GM18505 (cell line): ENCODE measurements at regions not wholly inside any gene's neighbourhood (a gene's known extent, or its start where the extent isn't known, plus 50 kb on each side); places are given as distances from the start of the nearest gene placed in this dataset.
"Not testable (repeated sequence)": the region's sequence is repeated elsewhere in the genome, so short reads cannot be mapped to it uniquely, and the experiment has no call there.

Source experiments
- ATAC-seq: cut with Tn5 transposase; IDR thresholded peaks from one replicate; pipeline ENCODE4 v1.9.1; 2021; ENCODE audit not compliant: unreplicated experiment
- POLR2A ChIP-seq: IDR thresholded peaks from 4 replicates; pipeline ENCODE4 v1.6.1; 2011; ENCODE audit warnings: borderline replicate concordance; ENCODE audit not compliant: insufficient read depth, insufficient read length; ENCODE audit errors: extremely low read depth

DNA sequence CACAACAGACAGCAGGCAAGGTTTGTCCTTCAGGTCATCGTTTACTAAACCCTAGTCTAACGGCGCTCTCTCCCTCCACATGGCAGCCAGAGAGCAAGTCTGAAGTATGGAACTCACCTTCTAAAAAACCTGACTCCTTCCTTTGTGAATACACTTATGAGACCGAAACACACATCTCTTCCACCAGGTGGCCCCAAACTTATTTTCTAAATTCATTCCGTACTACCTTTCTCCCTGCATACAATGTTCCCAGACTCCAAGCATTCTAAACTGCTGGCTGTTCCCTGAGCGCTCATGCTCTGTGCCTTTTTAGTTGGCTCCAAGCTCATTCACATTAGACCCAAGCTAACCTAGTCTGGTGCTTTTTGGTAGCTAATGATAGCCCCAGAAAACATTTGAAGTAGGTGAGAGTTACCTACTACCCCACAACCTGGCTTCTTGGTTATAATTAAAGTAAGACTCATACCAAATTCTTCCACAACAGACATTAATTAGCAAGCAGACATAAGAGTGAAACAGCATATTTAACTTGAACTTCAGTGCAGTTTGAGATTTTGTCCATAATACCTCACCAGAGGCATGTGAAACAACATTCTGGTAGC lies 67.6 kb upstream of the DCLK2 start:
- peak; percentile 64 for ATAC-seq
- TF ChIP-seq POLR2A: no peak

DNA sequence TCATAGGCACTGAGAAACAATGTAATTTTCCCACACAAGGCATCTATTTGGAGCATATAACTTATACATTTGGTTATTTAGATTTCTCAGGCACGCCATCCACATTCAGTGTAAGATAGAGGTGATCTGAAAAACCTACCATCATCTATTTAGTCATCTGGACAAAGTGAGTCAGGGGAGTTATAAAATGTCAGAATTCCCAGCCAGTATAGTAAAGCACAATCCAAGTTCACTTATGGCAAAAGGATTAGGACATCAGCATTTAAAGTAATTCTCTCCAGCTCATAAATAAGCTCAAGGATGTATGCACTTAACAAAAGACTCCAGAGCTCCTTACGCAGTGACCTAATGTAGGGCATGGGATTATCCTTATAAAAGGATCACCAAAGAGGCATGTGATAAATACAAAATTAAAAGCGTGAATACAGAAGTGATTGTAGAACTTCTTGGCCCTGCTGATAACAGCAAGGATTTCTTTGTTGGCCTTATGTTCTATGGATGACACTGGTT lies 65.3 kb upstream of the DCLK2 start:
- no peak for TF ChIP-seq POLR2A
- no peak for ATAC-seq

DNA sequence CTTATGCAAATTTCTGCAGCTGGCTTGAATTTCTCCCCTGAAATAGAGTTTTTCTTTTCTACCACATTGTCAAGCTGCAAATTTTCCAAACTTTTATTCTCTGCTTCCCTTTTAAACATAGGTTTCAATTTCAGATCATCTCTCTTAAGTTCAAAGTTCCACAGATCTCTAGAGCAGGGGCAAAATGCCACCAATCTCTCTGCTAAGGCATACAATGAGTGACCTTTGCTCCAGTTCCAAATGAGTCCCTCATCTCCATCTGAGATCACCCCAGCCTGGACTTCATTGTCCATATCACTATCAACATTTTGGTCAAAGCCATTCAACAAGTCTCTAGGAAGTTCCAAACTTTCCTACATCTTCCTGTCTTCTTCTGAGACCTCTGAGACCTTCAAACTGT lies 62.3 kb upstream of the DCLK2 start:
- ATAC-seq: not testable (repeated sequence)

DNA sequence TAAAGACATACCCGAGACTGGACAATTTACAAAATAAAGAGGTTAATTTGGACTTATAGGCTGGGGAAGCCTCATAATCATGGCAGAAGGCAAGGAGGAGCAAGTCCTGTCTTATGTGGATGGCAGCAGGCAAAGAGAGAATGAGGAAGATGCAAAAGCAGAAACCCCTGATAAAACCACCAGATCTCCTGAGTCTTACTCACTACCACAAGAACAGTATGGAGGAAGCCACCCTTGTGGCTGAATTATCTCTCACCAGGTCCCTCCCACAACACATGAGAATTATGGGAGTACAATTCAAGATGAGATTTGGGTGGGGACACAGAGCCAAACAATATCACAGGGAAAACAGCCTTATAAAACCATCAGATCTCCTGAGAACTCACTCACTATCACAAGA lies 61.6 kb upstream of the DCLK2 start:
- ATAC-seq: not testable (repeated sequence)

DNA sequence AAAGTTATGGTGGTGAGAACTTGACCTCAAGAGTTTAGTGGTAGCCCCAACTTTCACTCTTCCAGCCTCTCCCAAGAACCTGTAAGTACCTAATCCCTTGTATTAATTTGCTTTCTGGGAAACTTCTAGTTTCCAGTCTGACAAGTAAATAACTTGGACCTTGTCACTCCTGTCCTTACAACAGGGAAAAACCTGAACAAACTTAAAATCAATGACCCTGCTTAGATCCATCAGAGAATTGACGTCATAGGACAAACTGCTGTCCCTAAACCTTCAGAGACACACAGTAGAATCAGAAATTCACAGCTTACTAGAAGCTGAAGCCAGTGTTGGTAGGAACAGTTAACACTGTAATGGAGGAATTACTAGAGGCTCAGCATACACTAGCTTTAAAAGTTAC lies 60.0 kb upstream of the DCLK2 start:
- no peak for TF ChIP-seq POLR2A
- ATAC-seq: no peak

DNA sequence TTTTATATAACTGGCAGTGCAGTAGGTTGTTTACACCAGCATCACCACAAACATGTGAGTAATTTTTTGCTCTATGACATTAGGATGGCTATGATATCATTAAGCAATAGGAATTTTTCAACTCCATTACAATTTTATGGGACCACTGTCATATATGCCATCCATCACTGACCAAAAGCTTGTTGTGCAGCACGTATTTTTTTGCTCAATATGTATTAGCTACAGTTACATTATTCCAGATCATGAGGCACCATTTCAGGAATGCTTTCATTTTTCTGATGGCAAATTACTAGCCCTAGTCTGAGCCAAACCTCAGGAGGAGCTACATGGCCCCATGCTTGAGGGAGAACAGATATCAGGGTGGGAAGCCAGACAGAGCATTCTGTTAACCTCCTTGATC lies 56.8 kb upstream of the DCLK2 start:
- no peak for TF ChIP-seq POLR2A
- ATAC-seq: no peak

DNA sequence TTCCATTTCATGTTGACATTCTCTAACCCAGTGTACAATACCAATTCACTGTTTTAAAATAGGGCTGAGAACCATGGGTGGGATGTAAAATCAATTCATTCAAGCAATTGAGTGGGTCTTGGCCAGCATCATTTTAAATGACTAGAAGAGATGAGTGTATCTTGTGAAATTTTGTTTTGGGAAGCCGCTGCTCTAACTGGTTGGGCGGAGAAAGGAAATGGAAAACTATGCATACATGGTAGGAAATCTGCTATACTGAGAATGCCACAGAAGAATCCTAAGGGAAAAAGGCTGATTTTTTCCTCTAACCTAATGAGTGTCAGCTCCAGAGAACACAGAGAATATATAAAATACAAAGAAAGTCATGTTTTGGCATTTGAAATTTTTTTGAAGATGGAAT lies 54.8 kb upstream of the DCLK2 start:
- ATAC-seq: no peak
- no peak for TF ChIP-seq POLR2A

DNA sequence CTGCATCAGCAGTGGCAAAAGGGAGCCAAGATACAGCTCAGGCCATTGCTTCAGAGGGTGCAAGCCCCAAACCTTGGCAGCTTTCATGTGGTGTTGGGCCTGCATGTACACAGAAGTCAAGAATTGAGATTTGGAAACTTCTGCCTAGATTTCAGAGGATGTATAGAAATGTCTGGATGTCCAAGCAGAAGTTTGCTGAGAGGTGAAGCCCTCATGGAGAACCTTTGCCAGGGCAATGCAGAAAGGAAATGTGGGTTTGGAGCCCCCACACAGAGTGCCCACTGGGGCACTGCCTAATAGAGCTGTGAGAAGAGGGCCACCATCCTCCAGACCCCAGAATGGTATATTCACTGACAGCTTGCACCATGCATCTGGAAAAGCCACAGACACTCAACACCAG lies 51.3 kb upstream of the DCLK2 start:
- ATAC-seq: not testable (repeated sequence)
